ENCODE measurements at regions not wholly inside any gene's neighbourhood (a gene's known extent, or its start where the extent isn't known, plus 50 kb on each side); places are given as distances from the start of the nearest gene placed in this dataset.
A peak's percentile ranks its signal among the peaks of the same experiment; 100 is the strongest.

DNA sequence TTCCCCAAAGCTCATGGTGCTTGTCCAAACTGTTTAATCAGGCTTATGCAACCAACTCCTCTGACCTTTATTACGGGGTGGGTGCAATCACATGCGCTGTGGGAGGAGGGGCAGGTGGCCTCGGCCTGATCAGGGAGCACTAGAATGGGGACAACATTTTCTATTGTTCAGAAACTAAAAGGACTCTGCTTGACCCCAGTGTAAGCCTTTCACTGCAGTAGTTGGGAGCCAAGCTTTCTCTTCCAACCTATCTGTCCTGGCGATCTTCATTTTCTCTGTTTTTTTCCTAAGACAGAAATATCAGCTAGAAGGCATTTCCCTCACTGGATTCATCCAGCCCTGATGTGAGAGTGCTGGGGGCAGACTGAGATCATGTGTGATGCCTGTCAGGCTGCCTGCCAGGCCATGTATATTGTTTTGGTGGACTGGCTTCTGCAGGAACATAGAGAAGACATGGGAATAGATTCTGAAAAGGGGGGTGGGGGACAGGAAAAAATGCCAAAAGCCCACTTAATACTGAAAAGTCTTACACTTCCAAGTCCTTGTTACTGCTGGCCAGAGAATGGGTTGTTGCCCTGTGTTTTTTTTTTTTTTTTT is 627.0 kb upstream of the TBL1XR1 start (continued):
- TF ChIP-seq DMTF1 (CRISPR knock-in tag; IDR thresholded peaks at IDR 0.05) (no peak), FOSL2 (CRISPR knock-in tag; IDR thresholded peaks at IDR 0.05) (peak; percentile 95), TFAP4 (IDR thresholded peaks at IDR 0.05; ENCODE audit: borderline replicate concordance, low read depth) (peak; percentile 76), SYNCRIP (IDR thresholded peaks at IDR 0.05; ENCODE audit: insufficient read depth, low read depth, low read length) (no peak), ZFP82 (CRISPR knock-in tag; IDR thresholded peaks at IDR 0.05; ENCODE audit: borderline replicate concordance) (no peak), CERS6 (CRISPR knock-in tag; IDR thresholded peaks at IDR 0.05) (no peak), ZMYM4 (CRISPR knock-in tag; IDR thresholded peaks at IDR 0.05) (peak; percentile 98), GABPB1 (CRISPR knock-in tag; IDR thresholded peaks at IDR 0.05) (0 out of 2 replicates have a peak, but pooled peaks have one; percentile 27), MAFF (IDR thresholded peaks at IDR 0.05; ENCODE audit: low read depth, low read length) (no peak), ZNF484 (CRISPR knock-in tag; IDR thresholded peaks at IDR 0.05; ENCODE audit: borderline replicate concordance, low read depth) (no peak), SKIL (CRISPR knock-in tag; IDR thresholded peaks at IDR 0.05; ENCODE audit: borderline replicate concordance) (peak; percentile 72; the same call in 1 of the 2 replicates), HNRNPLL (IDR thresholded peaks at IDR 0.05; ENCODE audit: low read depth, low read length, poor library complexity, severe bottlenecking) (no peak), ZNF674 (CRISPR knock-in tag; IDR thresholded peaks at IDR 0.05; ENCODE audit: low read depth) (no peak), NBN (conservative IDR thresholded peaks at IDR 0.05) (no peak), ZNF530 (CRISPR knock-in tag; IDR thresholded peaks at IDR 0.05; ENCODE audit: low read depth) (no peak), IKZF4 (CRISPR knock-in tag; IDR thresholded peaks at IDR 0.05; ENCODE audit: borderline replicate concordance, low read depth, not compliant biosample characterization) (no peak)
- TF ChIP-seq, protein P1, sequence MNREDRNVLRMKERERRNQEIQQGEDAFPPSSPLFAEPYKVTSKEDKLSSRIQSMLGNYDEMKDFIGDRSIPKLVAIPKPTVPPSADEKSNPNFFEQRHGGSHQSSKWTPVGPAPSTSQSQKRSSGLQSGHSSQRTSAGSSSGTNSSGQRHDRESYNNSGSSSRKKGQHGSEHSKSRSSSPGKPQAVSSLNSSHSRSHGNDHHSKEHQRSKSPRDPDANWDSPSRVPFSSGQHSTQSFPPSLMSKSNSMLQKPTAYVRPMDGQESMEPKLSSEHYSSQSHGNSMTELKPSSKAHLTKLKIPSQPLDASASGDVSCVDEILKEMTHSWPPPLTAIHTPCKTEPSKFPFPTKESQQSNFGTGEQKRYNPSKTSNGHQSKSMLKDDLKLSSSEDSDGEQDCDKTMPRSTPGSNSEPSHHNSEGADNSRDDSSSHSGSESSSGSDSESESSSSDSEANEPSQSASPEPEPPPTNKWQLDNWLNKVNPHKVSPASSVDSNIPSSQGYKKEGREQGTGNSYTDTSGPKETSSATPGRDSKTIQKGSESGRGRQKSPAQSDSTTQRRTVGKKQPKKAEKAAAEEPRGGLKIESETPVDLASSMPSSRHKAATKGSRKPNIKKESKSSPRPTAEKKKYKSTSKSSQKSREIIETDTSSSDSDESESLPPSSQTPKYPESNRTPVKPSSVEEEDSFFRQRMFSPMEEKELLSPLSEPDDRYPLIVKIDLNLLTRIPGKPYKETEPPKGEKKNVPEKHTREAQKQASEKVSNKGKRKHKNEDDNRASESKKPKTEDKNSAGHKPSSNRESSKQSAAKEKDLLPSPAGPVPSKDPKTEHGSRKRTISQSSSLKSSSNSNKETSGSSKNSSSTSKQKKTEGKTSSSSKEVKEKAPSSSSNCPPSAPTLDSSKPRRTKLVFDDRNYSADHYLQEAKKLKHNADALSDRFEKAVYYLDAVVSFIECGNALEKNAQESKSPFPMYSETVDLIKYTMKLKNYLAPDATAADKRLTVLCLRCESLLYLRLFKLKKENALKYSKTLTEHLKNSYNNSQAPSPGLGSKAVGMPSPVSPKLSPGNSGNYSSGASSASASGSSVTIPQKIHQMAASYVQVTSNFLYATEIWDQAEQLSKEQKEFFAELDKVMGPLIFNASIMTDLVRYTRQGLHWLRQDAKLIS (CRISPR knock-in tag; IDR thresholded peaks at IDR 0.05), result no peak
- TF ChIP-seq, protein P2, sequence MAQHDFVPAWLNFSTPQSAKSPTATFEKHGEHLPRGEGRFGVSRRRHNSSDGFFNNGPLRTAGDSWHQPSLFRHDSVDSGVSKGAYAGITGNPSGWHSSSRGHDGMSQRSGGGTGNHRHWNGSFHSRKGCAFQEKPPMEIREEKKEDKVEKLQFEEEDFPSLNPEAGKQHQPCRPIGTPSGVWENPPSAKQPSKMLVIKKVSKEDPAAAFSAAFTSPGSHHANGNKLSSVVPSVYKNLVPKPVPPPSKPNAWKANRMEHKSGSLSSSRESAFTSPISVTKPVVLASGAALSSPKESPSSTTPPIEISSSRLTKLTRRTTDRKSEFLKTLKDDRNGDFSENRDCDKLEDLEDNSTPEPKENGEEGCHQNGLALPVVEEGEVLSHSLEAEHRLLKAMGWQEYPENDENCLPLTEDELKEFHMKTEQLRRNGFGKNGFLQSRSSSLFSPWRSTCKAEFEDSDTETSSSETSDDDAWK (CRISPR knock-in tag; IDR thresholded peaks at IDR 0.05), result no peak
